SK-N-SH (cell line): ENCODE measurements at regions not wholly inside any gene's neighbourhood (a gene's known extent, or its start where the extent isn't known, plus 50 kb on each side); places are given as distances from the start of the nearest gene placed in this dataset.

Experiments used
- EP300 ChIP-seq, 2 experiments: IDR thresholded peaks; 2 replicates each; pipeline versions ENCODE4 v1.4.0 to v1.6.1; 2012; ENCODE audit warnings: borderline replicate concordance in 1 of 2, low read depth in 1 of 2, low read length in 1 of 2
- FOXJ3 ChIP-seq: sonication (generic); formaldehyde crosslinking; IDR thresholded peaks from 2 replicates; pipeline ENCODE4 v1.5.1; 2020; ENCODE audit warnings: mild to moderate bottlenecking, missing genetic modification reagents
- GABPA ChIP-seq: IDR thresholded peaks from 2 replicates; pipeline ENCODE4 v1.4.0; 2012; ENCODE audit warnings: low read depth, mild to moderate bottlenecking
- GATA2 ChIP-seq: sonication (generic); formaldehyde crosslinking; IDR thresholded peaks from 2 replicates; pipeline ENCODE4 v1.5.0; 2020; ENCODE audit warnings: mild to moderate bottlenecking, missing genetic modification reagents
- IRF3 ChIP-seq: fragments of 150-350 bp; IDR thresholded peaks from 2 replicates; pipeline ENCODE4 v1.6.1; 2016; ENCODE audit warnings: mild to moderate bottlenecking, low read depth, low read length
- MAX ChIP-seq: IDR thresholded peaks from 2 replicates; pipeline ENCODE4 v1.4.0; 2012; ENCODE audit warnings: low read depth
- RAD21 ChIP-seq: IDR thresholded peaks from 2 replicates; pipeline ENCODE4 v1.6.1; 2012; ENCODE audit warnings: mild to moderate bottlenecking, low read length
- SIN3A ChIP-seq: IDR thresholded peaks from 2 replicates; pipeline ENCODE4 v1.6.1; 2012; ENCODE audit warnings: low read depth, mild to moderate bottlenecking, low read length, moderate library complexity, borderline replicate concordance
- SMC3 ChIP-seq: IDR thresholded peaks from 2 replicates; pipeline ENCODE4 v1.6.1; 2012; ENCODE audit warnings: low read depth, low read length, improper control_type of control experiment
- TAF1 ChIP-seq: IDR thresholded peaks from 2 replicates; pipeline ENCODE4 v1.6.1; 2012; ENCODE audit warnings: low read depth, mild to moderate bottlenecking, low read length, moderate library complexity, borderline replicate concordance
- TF ChIP-seq, protein P1 (sequence below): fragments of 200-600 bp; sonication (generic); IDR thresholded peaks from 2 replicates; pipeline ENCODE4 v1.6.1; 2017; ENCODE audit warnings: antibody characterized with exemption, mild to moderate bottlenecking, moderate library complexity
- TF ChIP-seq, protein P2 (sequence below): IDR thresholded peaks from 2 replicates; pipeline ENCODE4 v1.6.1; 2012; ENCODE audit warnings: mild to moderate bottlenecking, low read depth, low read length, moderate library complexity

DNA sequence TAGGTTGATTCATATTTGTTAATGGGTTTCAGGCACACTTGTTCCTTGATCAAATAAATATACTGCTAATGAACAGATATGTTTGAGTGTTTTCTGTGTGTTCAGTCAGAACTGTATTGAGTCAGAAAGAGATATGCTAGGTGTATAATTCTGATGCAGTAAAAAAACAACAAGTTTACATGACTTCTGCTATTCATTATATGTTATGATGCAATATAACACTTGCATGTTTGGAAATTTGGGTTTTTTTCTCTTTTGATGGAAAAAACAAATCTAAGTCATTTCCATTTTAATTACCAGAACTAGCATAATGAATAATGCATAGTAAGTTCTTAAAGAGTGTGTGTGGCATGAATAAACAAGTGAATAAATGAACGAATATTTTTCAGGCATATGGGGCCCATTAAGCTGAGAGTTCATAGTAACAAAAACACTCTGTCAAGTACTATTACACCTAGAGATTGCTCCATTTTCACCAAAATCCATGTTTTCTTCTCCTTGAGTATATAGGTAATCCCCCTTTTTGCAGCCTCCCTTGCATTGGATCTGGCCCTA, 208.3 kb upstream of the NT5E start:
- TF ChIP-seq RAD21 = no peak
- no peak for TF ChIP-seq TAF1
- TF ChIP-seq, protein P1, sequence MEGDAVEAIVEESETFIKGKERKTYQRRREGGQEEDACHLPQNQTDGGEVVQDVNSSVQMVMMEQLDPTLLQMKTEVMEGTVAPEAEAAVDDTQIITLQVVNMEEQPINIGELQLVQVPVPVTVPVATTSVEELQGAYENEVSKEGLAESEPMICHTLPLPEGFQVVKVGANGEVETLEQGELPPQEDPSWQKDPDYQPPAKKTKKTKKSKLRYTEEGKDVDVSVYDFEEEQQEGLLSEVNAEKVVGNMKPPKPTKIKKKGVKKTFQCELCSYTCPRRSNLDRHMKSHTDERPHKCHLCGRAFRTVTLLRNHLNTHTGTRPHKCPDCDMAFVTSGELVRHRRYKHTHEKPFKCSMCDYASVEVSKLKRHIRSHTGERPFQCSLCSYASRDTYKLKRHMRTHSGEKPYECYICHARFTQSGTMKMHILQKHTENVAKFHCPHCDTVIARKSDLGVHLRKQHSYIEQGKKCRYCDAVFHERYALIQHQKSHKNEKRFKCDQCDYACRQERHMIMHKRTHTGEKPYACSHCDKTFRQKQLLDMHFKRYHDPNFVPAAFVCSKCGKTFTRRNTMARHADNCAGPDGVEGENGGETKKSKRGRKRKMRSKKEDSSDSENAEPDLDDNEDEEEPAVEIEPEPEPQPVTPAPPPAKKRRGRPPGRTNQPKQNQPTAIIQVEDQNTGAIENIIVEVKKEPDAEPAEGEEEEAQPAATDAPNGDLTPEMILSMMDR = no peak
- TF ChIP-seq, protein P2, sequence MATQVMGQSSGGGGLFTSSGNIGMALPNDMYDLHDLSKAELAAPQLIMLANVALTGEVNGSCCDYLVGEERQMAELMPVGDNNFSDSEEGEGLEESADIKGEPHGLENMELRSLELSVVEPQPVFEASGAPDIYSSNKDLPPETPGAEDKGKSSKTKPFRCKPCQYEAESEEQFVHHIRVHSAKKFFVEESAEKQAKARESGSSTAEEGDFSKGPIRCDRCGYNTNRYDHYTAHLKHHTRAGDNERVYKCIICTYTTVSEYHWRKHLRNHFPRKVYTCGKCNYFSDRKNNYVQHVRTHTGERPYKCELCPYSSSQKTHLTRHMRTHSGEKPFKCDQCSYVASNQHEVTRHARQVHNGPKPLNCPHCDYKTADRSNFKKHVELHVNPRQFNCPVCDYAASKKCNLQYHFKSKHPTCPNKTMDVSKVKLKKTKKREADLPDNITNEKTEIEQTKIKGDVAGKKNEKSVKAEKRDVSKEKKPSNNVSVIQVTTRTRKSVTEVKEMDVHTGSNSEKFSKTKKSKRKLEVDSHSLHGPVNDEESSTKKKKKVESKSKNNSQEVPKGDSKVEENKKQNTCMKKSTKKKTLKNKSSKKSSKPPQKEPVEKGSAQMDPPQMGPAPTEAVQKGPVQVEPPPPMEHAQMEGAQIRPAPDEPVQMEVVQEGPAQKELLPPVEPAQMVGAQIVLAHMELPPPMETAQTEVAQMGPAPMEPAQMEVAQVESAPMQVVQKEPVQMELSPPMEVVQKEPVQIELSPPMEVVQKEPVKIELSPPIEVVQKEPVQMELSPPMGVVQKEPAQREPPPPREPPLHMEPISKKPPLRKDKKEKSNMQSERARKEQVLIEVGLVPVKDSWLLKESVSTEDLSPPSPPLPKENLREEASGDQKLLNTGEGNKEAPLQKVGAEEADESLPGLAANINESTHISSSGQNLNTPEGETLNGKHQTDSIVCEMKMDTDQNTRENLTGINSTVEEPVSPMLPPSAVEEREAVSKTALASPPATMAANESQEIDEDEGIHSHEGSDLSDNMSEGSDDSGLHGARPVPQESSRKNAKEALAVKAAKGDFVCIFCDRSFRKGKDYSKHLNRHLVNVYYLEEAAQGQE = no peak
- TF ChIP-seq MAX = no peak
- TF ChIP-seq SIN3A = no peak
- no peak for TF ChIP-seq GABPA
- no peak for TF ChIP-seq SMC3
- TF ChIP-seq FOXJ3 (CRISPR knock-in tag) = no peak
- no peak for TF ChIP-seq IRF3
- TF ChIP-seq EP300 (IDR thresholded peaks at IDR 0.05; ENCODE audit: borderline replicate concordance in 1 of 2, low read depth in 1 of 2, low read length in 1 of 2) = no peak
- TF ChIP-seq GATA2 (CRISPR knock-in tag) = no peak
